ENCODE measurements at regions not wholly inside any gene's neighbourhood (a gene's known extent, or its start where the extent isn't known, plus 50 kb on each side); places are given as distances from the start of the nearest gene placed in this dataset.

GRCh38 chr14:98477935-98478334 lies 794.1 kb downstream of the BCL11B start:
- Mint-ChIP-seq H3K27me3 (ENCODE audit: low read depth in 2 of 2) (peaks cover 0 to 33% of the 10 kb centered on the region in 2 donors), H3K27ac (no peak overlapping the region), H3K36me3 (no peaks in the 10 kb centered on the region), H3K9me3 (no peaks in the 10 kb centered on the region), H3K4me3 (no peak overlapping the region), H3K4me1 (no peaks in the 10 kb centered on the region)
- DNase-seq (no peak), ATAC-seq (no peak)
- intact Hi-C loops (cut with micrococcal nuclease), result no loop called here
- 82% methylated on average over 4 of the region's 5 CpGs for WGBS (ENCODE audit: insufficient coverage)
- no peaks in the 10 kb centered on the region for H3K4me1 ChIP-seq (ENCODE audit: control insufficient read depth, insufficient read depth, low read length)
- no peaks in the 10 kb centered on the region for H3K9me3 ChIP-seq (ENCODE audit: control insufficient read depth, insufficient read depth, low read length)
- no peaks in the 10 kb centered on the region for H3K27me3 ChIP-seq (ENCODE audit: control insufficient read depth, insufficient read depth, low read length)
- no peaks in the 10 kb centered on the region for H3K36me3 ChIP-seq (ENCODE audit: control insufficient read depth, insufficient read depth, low read length)
- H3K27ac ChIP-seq (ENCODE audit: low read length), result no peak overlapping the region
- no peak for TF ChIP-seq CTCF (IDR thresholded peaks at IDR 0.05)
- H3K4me3 ChIP-seq (ENCODE audit: low read length), result no peak overlapping the region

- no peak overlapping the region for H3K27ac ChIP-seq (ENCODE audit: low read length)
- Mint-ChIP-seq H3K27ac (no peak overlapping the region), H3K36me3 (no peaks in the 10 kb centered on the region), H3K27me3 (ENCODE audit: low read depth in 2 of 2) (peaks cover 15 to 40% of the 10 kb centered on the region in 2 donors), H3K9me3 (no peaks in the 10 kb centered on the region), H3K4me1 (no peaks in the 10 kb centered on the region), H3K4me3 (no peak overlapping the region)
- 100% methylated on average over 1 of the region's 4 CpGs for WGBS (ENCODE audit: insufficient coverage)
- no peaks in the 10 kb centered on the region for H3K4me1 ChIP-seq (ENCODE audit: control insufficient read depth, insufficient read depth, low read length)
- ATAC-seq, result no peak
- TF ChIP-seq CTCF (IDR thresholded peaks at IDR 0.05), result no peak
- H3K27me3 ChIP-seq (ENCODE audit: control insufficient read depth, insufficient read depth, low read length), result no peaks in the 10 kb centered on the region
- no peaks in the 10 kb centered on the region for H3K36me3 ChIP-seq (ENCODE audit: control insufficient read depth, insufficient read depth, low read length)
- H3K9me3 ChIP-seq (ENCODE audit: control insufficient read depth, insufficient read depth, low read length), result no peaks in the 10 kb centered on the region
- no peak for DNase-seq
- intact Hi-C loops (cut with micrococcal nuclease), result no loop called here
- H3K4me3 ChIP-seq (ENCODE audit: low read length), result no peak overlapping the region
Measured at GRCh38 chr14:98489115-98489514, 782.9 kb downstream of the BCL11B start.

- H3K9me3 Mint-ChIP-seq, result no peaks in the 10 kb centered on the region
- no peaks in the 10 kb centered on the region for H3K36me3 Mint-ChIP-seq
- H3K27ac Mint-ChIP-seq, result no peak overlapping the region
- intact Hi-C loops (cut with micrococcal nuclease), result no loop called here
- H3K27ac ChIP-seq (ENCODE audit: low read length), result no peak overlapping the region
- no peaks in the 10 kb centered on the region for H3K36me3 ChIP-seq (ENCODE audit: control insufficient read depth, insufficient read depth, low read length)
- no peaks in the 10 kb centered on the region for H3K9me3 ChIP-seq (ENCODE audit: control insufficient read depth, insufficient read depth, low read length)
- 85% methylated on average over 5 of the region's 5 CpGs for WGBS (ENCODE audit: insufficient coverage)
- no peak overlapping the region for H3K4me3 ChIP-seq (ENCODE audit: low read length)
- H3K4me3 Mint-ChIP-seq, result no peak overlapping the region
- ATAC-seq, result no peak
- DNase-seq, result no peak
- H3K27me3 Mint-ChIP-seq (ENCODE audit: low read depth in 2 of 2), result peaks cover 8 to 39% of the 10 kb centered on the region in 2 donors
- no peak for TF ChIP-seq CTCF (IDR thresholded peaks at IDR 0.05)
- H3K27me3 ChIP-seq (ENCODE audit: control insufficient read depth, insufficient read depth, low read length), result no peaks in the 10 kb centered on the region
- H3K4me1 Mint-ChIP-seq, result no peaks in the 10 kb centered on the region
- no peaks in the 10 kb centered on the region for H3K4me1 ChIP-seq (ENCODE audit: control insufficient read depth, insufficient read depth, low read length)
Measured at GRCh38 chr14:98494582-98494981, 777.4 kb downstream of the BCL11B start.

GRCh38 chr14:98498019-98498885 lies 773.7 kb downstream of the BCL11B start:
- no peaks in the 10 kb centered on the region for H3K27me3 ChIP-seq (ENCODE audit: control insufficient read depth, insufficient read depth, low read length)
- H3K27ac ChIP-seq (ENCODE audit: low read length), result no peak overlapping the region
- Mint-ChIP-seq H3K4me1 (no peaks in the 10 kb centered on the region), H3K36me3 (no peaks in the 10 kb centered on the region), H3K27me3 (ENCODE audit: low read depth in 2 of 2) (peaks cover 13 to 35% of the 10 kb centered on the region in 2 donors), H3K9me3 (no peaks in the 10 kb centered on the region), H3K27ac (no peak overlapping the region), H3K4me3 (no peak overlapping the region)
- intact Hi-C loops (cut with micrococcal nuclease), result no loop called here
- TF ChIP-seq CTCF (IDR thresholded peaks at IDR 0.05), result no peak
- ATAC-seq (no peak), DNase-seq (no peak)
- H3K36me3 ChIP-seq (ENCODE audit: control insufficient read depth, insufficient read depth, low read length), result no peaks in the 10 kb centered on the region
- WGBS (ENCODE audit: insufficient coverage), result 84% methylated on average over 6 of the region's 7 CpGs
- no peaks in the 10 kb centered on the region for H3K4me1 ChIP-seq (ENCODE audit: control insufficient read depth, insufficient read depth, low read length)
- no peak overlapping the region for H3K4me3 ChIP-seq (ENCODE audit: low read length)
- H3K9me3 ChIP-seq (ENCODE audit: control insufficient read depth, insufficient read depth, low read length), result no peaks in the 10 kb centered on the region
